H9 (cell line): ENCODE measurements at regions not wholly inside any gene's neighbourhood (a gene's known extent, or its start where the extent isn't known, plus 50 kb on each side); places are given as distances from the start of the nearest gene placed in this dataset.

Source experiments
- DNase-seq: peaks from one replicate; pipeline ENCODE4 v3.0.0-alpha.2; 2017
- H2AFZ ChIP-seq: one replicate; pipeline ENCODE4 v1.6.1; 2013; ENCODE audit warnings: mild to moderate bottlenecking, low read length, control low read depth, moderate library complexity
- H2AK5ac ChIP-seq: 2 replicates; pipeline ENCODE4 v1.6.1; 2013; ENCODE audit warnings: low read length, control low read depth, mixed read lengths; ENCODE audit not compliant: insufficient read length
- H2BK120ac ChIP-seq: one replicate; pipeline ENCODE4 v1.6.1; 2013; ENCODE audit warnings: low read depth, mild to moderate bottlenecking, low read length, control low read depth, inconsistent platforms; ENCODE audit not compliant: poor library complexity, severe bottlenecking
- H2BK12ac ChIP-seq: 2 replicates; pipeline ENCODE4 v1.6.1; 2013; ENCODE audit warnings: low read length, control low read depth, mixed read lengths, low read depth; ENCODE audit not compliant: insufficient read length
- H2BK15ac ChIP-seq: 2 replicates; pipeline ENCODE4 v1.6.1; 2013; ENCODE audit warnings: low read depth, low read length, control low read depth
- H2BK20ac ChIP-seq: one replicate; pipeline ENCODE4 v1.6.1; 2013; ENCODE audit warnings: low read depth, mild to moderate bottlenecking, low read length, control low read depth, inconsistent platforms; ENCODE audit not compliant: poor library complexity, severe bottlenecking
- H2BK5ac ChIP-seq: 2 replicates; pipeline ENCODE4 v1.6.1; 2013; ENCODE audit warnings: low read length, control low read depth, mixed read lengths; ENCODE audit not compliant: insufficient read length
- H3K14ac ChIP-seq: 2 replicates; pipeline ENCODE4 v1.6.1; 2013; ENCODE audit warnings: low read length, control low read depth; ENCODE audit not compliant: insufficient read depth
- H3K18ac ChIP-seq: 2 replicates; pipeline ENCODE4 v1.6.1; 2013; ENCODE audit warnings: low read depth, mild to moderate bottlenecking, mixed read lengths, low read length, control low read depth; ENCODE audit not compliant: insufficient read length
- H3K23ac ChIP-seq: 2 replicates; pipeline ENCODE4 v1.6.1; 2013; ENCODE audit warnings: low read length, control low read depth, mixed read lengths, low read depth; ENCODE audit not compliant: insufficient read length
- H3K23me2 ChIP-seq: 2 replicates; pipeline ENCODE4 v1.6.1; 2013; ENCODE audit warnings: low read depth, mild to moderate bottlenecking, mixed read lengths, low read length, control low read depth; ENCODE audit not compliant: insufficient read length, poor library complexity, severe bottlenecking
- H3K27ac ChIP-seq: 2 replicates; pipeline ENCODE4 v1.5.1; 2013; ENCODE audit warnings: low read length, control low read depth, mixed read lengths, low read depth; ENCODE audit not compliant: insufficient read length
- H3K27me3 ChIP-seq: 2 replicates; pipeline ENCODE4 v1.6.1; 2013; ENCODE audit warnings: low read length, control low read depth, inconsistent platforms; ENCODE audit not compliant: insufficient read depth
- H3K4ac ChIP-seq: 2 replicates; pipeline ENCODE4 v1.6.1; 2013; ENCODE audit warnings: low read depth, mild to moderate bottlenecking, control low read depth, inconsistent platforms, low read length, moderate library complexity
- H3K4me1 ChIP-seq: 2 replicates; pipeline ENCODE4 v1.6.1; 2013; ENCODE audit warnings: low read length, control low read depth, inconsistent platforms; ENCODE audit not compliant: insufficient read depth
- H3K4me2 ChIP-seq: 2 replicates; pipeline ENCODE4 v1.6.1; 2013; ENCODE audit warnings: low read length, control low read depth, mixed read lengths; ENCODE audit not compliant: insufficient read length, insufficient read depth
- H3K56ac ChIP-seq: 2 replicates; pipeline ENCODE4 v1.6.1; 2013; ENCODE audit warnings: low read depth, mild to moderate bottlenecking, mixed read lengths, low read length, control low read depth; ENCODE audit not compliant: insufficient read length
- H3K79me1 ChIP-seq: 2 replicates; pipeline ENCODE4 v1.6.1; 2013; ENCODE audit warnings: low read depth, mild to moderate bottlenecking, moderate library complexity, low read length, control low read depth, inconsistent platforms; ENCODE audit not compliant: insufficient read depth, poor library complexity, severe bottlenecking
- H3K79me2 ChIP-seq: 2 replicates; pipeline ENCODE4 v1.6.1; 2013; ENCODE audit warnings: low read length, control low read depth, inconsistent platforms; ENCODE audit not compliant: insufficient read depth
- H3K9ac ChIP-seq: 2 replicates; pipeline ENCODE4 v1.6.1; 2013; ENCODE audit warnings: low read length, control low read depth, mixed read lengths; ENCODE audit not compliant: insufficient read length; ENCODE audit errors: extremely low read depth
- H3K9me3 ChIP-seq: one replicate; pipeline ENCODE4 v1.6.1; 2013; ENCODE audit warnings: low read depth, low read length, inconsistent platforms; ENCODE audit not compliant: control insufficient read depth
- H3T11ph ChIP-seq: one replicate; pipeline ENCODE4 v1.6.1; 2013; ENCODE audit warnings: mild to moderate bottlenecking, low read length, control low read depth, inconsistent platforms
- H4K20me1 ChIP-seq: one replicate; pipeline ENCODE4 v1.6.1; 2013; ENCODE audit not compliant: control insufficient read depth, insufficient read length, insufficient read depth
- H4K5ac ChIP-seq: 2 replicates; pipeline ENCODE4 v1.6.1; 2013; ENCODE audit warnings: low read depth, mild to moderate bottlenecking, mixed read lengths, low read length, control low read depth; ENCODE audit not compliant: insufficient read length
- H4K8ac ChIP-seq: replicated peaks from 2 replicates; pipeline ENCODE4 v1.6.1; 2013; ENCODE audit warnings: low read length, control low read depth, mixed read lengths, low read depth; ENCODE audit not compliant: insufficient read length
- H4K91ac ChIP-seq: 2 replicates; pipeline ENCODE4 v1.6.1; 2013; ENCODE audit warnings: low read depth, mild to moderate bottlenecking, moderate library complexity, mixed read lengths, low read length, control low read depth; ENCODE audit not compliant: insufficient read length
- H3K27ac Mint-ChIP-seq, 3 experiments: 2 replicates in 2 of 3; 3 replicates in 1 of 3; pipeline ENCODE4 v1.8.0; 2020 to 2021; ENCODE audit warnings: mixed read lengths in 3 of 3, mild to moderate bottlenecking in 1 of 3, moderate library complexity in 1 of 3
- H3K27me3 Mint-ChIP-seq: 2 replicates; pipeline ENCODE4 v1.8.0; 2021; ENCODE audit warnings: low read depth, mild to moderate bottlenecking, moderate library complexity, mixed read lengths
- H3K36me3 Mint-ChIP-seq, 3 experiments: 2 replicates in 2 of 3; 3 replicates in 1 of 3; pipeline ENCODE4 v1.8.0; 2020 to 2021; ENCODE audit warnings: low read depth in 3 of 3, mixed read lengths in 3 of 3; ENCODE audit not compliant: insufficient read depth in 1 of 3
- H3K4me1 Mint-ChIP-seq, 2 experiments: 2 replicates each; pipeline ENCODE4 v1.8.0; 2020; ENCODE audit warnings: mixed read lengths in 2 of 2
- H3K4me3 Mint-ChIP-seq, 2 experiments: 2 replicates in 1 of 2; 3 replicates in 1 of 2; pipeline ENCODE4 v1.8.0; 2020 to 2021; ENCODE audit warnings: mild to moderate bottlenecking in 2 of 2, mixed read lengths in 2 of 2, moderate library complexity in 1 of 2
- H3K9me3 Mint-ChIP-seq, 2 experiments: 2 replicates in 1 of 2; 3 replicates in 1 of 2; pipeline ENCODE4 v1.8.0; 2020; ENCODE audit warnings: mild to moderate bottlenecking in 2 of 2, mixed read lengths in 2 of 2, moderate library complexity in 1 of 2
- WGBS: extraction: QIAGEN DNeasy Blood & Tissue Kit; methylation state at CpG from one replicate; pipeline ENCODE4 v1.1.7; 2013; ENCODE audit warnings: missing lambda C conversion rate, low lambda C conversion rate, mixed read lengths; ENCODE audit not compliant: insufficient read length; ENCODE audit errors: extremely low coverage; 5-methylcytosine and 5-hydroxymethylcytosine counted together
- TF ChIP-seq, protein P1 (sequence below): fragments of 200-600 bp; sonication (generic); conservative IDR thresholded peaks from 3 replicates; pipeline ENCODE4 v1.8.0; 2021; ENCODE audit warnings: antibody characterized with exemption, mild to moderate bottlenecking

DNA sequence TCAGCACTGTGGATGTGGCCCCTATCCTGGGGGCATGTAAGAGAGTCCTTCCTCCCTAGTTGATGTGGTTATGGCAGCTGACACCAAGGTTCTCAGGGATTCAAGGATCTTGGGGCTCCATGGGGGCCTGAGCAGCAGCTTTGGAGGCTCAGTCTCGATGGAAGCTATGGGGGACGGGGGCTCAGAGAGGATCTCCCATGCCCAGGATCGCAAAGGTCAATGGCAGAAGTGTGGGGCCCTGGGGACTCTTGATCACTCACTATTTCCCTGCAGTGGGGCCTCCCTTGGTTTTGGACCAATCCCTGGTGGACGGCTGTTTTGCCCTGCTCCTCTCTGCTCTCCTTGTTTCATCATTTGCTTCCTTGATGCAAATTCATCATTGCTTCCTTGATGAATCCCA, 885.9 kb downstream of the CDH8 start:
- Histone ChIP-seq H4K5ac (no peak overlapping the region), H3K9me3 (no peaks in the 10 kb centered on the region), H4K20me1 (no peaks in the 10 kb centered on the region), H3K4me1 (no peaks in the 10 kb centered on the region), H3K14ac (no peak overlapping the region), H2BK12ac (no peak overlapping the region), H3K4ac (no peak overlapping the region), H3K18ac (no peak overlapping the region), H3K23me2 (no peaks in the 10 kb centered on the region), H4K8ac (no peak overlapping the region), H3T11ph (no peak overlapping the region), H2BK120ac (no peak overlapping the region), H3K27ac (no peak overlapping the region), H3K4me2 (no peak overlapping the region), H2BK15ac (no peak overlapping the region), H4K91ac (no peak overlapping the region), H3K23ac (no peak overlapping the region), H2BK5ac (no peak overlapping the region), H3K79me2 (no peaks in the 10 kb centered on the region), H3K27me3 (no peaks in the 10 kb centered on the region), H3K9ac (no peak overlapping the region), H2AK5ac (no peak overlapping the region), H2BK20ac (no peak overlapping the region), H2AFZ (no peak overlapping the region), H3K56ac (no peak overlapping the region), H3K79me1 (no peaks in the 10 kb centered on the region)
- Mint-ChIP-seq H3K9me3 (peaks cover 3 to 6% of the 10 kb centered on the region in 2 experiments; a peak in 3 of 5 replicates), H3K4me3 (no peak overlapping the region), H3K36me3 (no peaks in the 10 kb centered on the region), H3K27me3 (no peaks in the 10 kb centered on the region; the same call in 1 of the 2 replicates), H3K27ac (no peak overlapping the region), H3K4me1 (0 out of 4 replicates have a peak, but pooled peaks cover 0 to 2% of the 10 kb centered on the region in 2 experiments)
- DNase-seq = no peak
- TF ChIP-seq, protein P1, sequence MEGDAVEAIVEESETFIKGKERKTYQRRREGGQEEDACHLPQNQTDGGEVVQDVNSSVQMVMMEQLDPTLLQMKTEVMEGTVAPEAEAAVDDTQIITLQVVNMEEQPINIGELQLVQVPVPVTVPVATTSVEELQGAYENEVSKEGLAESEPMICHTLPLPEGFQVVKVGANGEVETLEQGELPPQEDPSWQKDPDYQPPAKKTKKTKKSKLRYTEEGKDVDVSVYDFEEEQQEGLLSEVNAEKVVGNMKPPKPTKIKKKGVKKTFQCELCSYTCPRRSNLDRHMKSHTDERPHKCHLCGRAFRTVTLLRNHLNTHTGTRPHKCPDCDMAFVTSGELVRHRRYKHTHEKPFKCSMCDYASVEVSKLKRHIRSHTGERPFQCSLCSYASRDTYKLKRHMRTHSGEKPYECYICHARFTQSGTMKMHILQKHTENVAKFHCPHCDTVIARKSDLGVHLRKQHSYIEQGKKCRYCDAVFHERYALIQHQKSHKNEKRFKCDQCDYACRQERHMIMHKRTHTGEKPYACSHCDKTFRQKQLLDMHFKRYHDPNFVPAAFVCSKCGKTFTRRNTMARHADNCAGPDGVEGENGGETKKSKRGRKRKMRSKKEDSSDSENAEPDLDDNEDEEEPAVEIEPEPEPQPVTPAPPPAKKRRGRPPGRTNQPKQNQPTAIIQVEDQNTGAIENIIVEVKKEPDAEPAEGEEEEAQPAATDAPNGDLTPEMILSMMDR = no peak
- no CpG with 5 or more reads among the region's 4 CpGs for WGBS
